ENCODE measurements at regions not wholly inside any gene's neighbourhood (a gene's known extent, or its start where the extent isn't known, plus 50 kb on each side); places are given as distances from the start of the nearest gene placed in this dataset.

DNA sequence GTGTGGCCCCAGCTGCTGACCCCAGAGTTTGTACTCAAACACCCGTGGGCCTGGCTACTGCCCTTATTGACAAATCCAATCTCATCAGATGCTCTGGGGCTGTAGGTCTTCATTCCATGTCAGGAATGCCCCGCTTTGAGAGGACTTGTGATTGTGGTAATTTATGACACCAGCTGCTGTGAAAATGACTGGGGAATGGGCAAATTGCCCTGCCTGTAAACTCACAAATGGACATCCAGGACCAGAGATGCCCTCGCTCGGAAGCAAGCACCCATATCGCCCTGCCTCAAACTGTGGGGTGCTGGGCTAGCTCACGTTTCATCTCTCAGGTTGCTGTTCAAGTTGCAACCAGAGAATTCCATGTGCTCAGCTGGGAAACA, 225.9 kb upstream of the MAP3K1 start:
- TF ChIP-seq, protein P1, sequence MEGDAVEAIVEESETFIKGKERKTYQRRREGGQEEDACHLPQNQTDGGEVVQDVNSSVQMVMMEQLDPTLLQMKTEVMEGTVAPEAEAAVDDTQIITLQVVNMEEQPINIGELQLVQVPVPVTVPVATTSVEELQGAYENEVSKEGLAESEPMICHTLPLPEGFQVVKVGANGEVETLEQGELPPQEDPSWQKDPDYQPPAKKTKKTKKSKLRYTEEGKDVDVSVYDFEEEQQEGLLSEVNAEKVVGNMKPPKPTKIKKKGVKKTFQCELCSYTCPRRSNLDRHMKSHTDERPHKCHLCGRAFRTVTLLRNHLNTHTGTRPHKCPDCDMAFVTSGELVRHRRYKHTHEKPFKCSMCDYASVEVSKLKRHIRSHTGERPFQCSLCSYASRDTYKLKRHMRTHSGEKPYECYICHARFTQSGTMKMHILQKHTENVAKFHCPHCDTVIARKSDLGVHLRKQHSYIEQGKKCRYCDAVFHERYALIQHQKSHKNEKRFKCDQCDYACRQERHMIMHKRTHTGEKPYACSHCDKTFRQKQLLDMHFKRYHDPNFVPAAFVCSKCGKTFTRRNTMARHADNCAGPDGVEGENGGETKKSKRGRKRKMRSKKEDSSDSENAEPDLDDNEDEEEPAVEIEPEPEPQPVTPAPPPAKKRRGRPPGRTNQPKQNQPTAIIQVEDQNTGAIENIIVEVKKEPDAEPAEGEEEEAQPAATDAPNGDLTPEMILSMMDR (optimal IDR thresholded peaks at IDR 0.05 in 1 of 3, IDR thresholded peaks at IDR 0.05 in 1 of 3, conservative IDR thresholded peaks at IDR 0.05 in 1 of 3; ENCODE audit: extremely low read depth in 1 of 3, insufficient read depth in 2 of 3, low read length in 3 of 3), result no peak
- no peak for TF ChIP-seq EZH2 (IDR thresholded peaks at IDR 0.05; ENCODE audit: low read length)
